Panc1 (cell line): ENCODE measurements at regions not wholly inside any gene's neighbourhood (a gene's known extent, or its start where the extent isn't known, plus 50 kb on each side); places are given as distances from the start of the nearest gene placed in this dataset.

Experiments
- POLR2AphosphoS5 ChIP-seq: IDR thresholded peaks from 2 replicates; pipeline ENCODE4 v1.6.1; 2012; ENCODE audit warnings: mild to moderate bottlenecking, low read depth, low read length, moderate library complexity
- SIN3A ChIP-seq: IDR thresholded peaks from 2 replicates; pipeline ENCODE4 v1.6.1; 2012; ENCODE audit warnings: low read depth, mild to moderate bottlenecking, low read length, moderate library complexity, borderline replicate concordance; ENCODE audit not compliant: insufficient read depth
- TF ChIP-seq, protein P1 (sequence below): fragments of 450-650 bp; IDR thresholded peaks from 2 replicates; pipeline ENCODE4 v1.5.1; 2017; ENCODE audit warnings: mild to moderate bottlenecking

DNA sequence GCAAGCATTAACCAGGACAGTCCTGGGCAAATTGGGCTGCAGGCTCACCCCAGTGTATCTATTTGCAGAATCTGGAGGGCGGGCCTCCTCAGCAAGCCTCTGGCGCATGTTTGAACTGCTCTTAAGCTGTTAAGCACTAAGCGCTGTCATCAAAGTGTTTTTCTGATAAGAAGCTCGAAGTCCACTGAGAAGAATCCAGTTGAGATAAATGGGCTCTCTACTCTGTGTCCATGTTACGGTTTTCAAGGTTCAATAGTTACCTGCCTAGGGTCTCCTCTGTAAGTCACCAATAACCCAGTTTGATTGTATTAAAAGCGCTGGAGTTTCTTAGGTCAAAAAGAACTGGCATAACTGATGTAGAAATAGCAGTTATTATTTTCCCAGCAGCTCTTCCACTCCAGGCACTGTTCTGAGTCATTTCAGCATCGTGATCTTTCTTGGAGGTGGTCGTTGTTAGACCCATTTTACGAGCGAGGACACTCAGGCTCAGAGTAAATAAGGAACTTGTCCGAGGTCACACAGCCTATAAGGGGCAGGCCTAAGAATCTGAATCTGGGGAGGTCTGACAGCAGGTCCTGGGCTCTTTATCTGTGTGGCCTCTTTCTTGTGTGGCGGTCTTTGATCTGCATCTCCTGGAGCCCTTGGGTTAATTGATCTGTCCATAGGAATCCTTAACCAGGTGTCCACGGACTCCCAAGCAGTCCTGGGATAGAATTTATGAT is 207.4 kb upstream of the ZNF217 start:
- no peak for TF ChIP-seq POLR2AphosphoS5
- TF ChIP-seq, protein P1, sequence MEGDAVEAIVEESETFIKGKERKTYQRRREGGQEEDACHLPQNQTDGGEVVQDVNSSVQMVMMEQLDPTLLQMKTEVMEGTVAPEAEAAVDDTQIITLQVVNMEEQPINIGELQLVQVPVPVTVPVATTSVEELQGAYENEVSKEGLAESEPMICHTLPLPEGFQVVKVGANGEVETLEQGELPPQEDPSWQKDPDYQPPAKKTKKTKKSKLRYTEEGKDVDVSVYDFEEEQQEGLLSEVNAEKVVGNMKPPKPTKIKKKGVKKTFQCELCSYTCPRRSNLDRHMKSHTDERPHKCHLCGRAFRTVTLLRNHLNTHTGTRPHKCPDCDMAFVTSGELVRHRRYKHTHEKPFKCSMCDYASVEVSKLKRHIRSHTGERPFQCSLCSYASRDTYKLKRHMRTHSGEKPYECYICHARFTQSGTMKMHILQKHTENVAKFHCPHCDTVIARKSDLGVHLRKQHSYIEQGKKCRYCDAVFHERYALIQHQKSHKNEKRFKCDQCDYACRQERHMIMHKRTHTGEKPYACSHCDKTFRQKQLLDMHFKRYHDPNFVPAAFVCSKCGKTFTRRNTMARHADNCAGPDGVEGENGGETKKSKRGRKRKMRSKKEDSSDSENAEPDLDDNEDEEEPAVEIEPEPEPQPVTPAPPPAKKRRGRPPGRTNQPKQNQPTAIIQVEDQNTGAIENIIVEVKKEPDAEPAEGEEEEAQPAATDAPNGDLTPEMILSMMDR = no peak
- TF ChIP-seq SIN3A = no peak
